ENCODE measurements at regions not wholly inside any gene's neighbourhood (a gene's known extent, or its start where the extent isn't known, plus 50 kb on each side); places are given as distances from the start of the nearest gene placed in this dataset.

DNA sequence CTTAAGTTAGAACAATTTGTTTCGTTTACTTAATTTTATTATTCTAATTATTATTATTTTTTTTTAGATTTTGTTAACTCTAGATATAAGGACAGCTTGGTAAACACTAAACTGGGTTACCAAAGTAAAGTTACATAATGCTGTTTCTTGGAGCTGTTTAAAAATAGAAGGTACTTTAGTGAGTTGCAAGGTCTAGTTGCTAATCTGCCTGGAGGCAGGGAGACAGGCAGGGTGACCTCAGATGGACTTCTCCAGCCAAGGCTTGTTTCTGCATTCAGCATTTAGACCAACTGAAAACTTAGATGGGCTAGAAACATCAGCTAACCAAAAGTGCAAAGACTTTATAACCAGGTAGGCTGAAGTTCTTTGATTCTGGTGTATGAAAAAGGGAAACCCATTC, 336.4 kb upstream of the GRM7 start:
- ATAC-seq, result no peak
- TF ChIP-seq ZNF565 (CRISPR knock-in tag; conservative IDR thresholded peaks at IDR 0.05; ENCODE audit: low read depth) (no peak), POU6F1 (CRISPR knock-in tag; IDR thresholded peaks at IDR 0.05; ENCODE audit: borderline replicate concordance, low read depth) (no peak), ZNF8 (CRISPR knock-in tag; IDR thresholded peaks at IDR 0.05) (no peak), ISL1 (CRISPR knock-in tag; IDR thresholded peaks at IDR 0.05) (no peak), TOX (CRISPR knock-in tag; IDR thresholded peaks at IDR 0.05; ENCODE audit: borderline replicate concordance) (no peak)
- TF ChIP-seq, protein P1, sequence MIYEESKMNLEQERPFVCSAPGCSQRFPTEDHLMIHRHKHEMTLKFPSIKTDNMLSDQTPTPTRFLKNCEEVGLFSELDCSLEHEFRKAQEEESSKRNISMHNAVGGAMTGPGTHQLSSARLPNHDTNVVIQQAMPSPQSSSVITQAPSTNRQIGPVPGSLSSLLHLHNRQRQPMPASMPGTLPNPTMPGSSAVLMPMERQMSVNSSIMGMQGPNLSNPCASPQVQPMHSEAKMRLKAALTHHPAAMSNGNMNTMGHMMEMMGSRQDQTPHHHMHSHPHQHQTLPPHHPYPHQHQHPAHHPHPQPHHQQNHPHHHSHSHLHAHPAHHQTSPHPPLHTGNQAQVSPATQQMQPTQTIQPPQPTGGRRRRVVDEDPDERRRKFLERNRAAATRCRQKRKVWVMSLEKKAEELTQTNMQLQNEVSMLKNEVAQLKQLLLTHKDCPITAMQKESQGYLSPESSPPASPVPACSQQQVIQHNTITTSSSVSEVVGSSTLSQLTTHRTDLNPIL (CRISPR knock-in tag; IDR thresholded peaks at IDR 0.05; ENCODE audit: low read depth), result no peak

DNA sequence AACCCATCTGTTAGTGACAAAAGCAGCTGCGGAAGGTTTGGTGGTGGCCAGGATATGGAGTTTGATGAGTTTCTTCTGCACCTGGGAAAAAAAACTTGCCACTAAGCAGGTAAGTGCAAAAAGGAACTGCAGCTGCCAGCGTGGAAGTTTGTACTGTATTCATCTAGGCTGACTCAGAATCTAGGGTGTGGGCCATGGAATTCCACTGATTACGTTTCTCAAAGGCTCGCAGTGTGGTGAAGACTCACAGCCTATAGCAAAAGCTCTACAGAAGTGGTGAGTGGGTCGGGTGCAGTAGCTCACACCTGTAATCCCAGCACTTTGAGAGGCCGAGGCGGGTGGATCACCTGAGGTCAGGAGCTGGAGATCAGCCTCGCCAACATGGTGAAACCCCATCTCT, 334.6 kb upstream of the GRM7 start:
- TF ChIP-seq, protein P1 (CRISPR knock-in tag; IDR thresholded peaks at IDR 0.05; ENCODE audit: low read depth), result no peak
- TF ChIP-seq PPARA (CRISPR knock-in tag; IDR thresholded peaks at IDR 0.05; ENCODE audit: borderline replicate concordance) (no peak), BACH2 (CRISPR knock-in tag; IDR thresholded peaks at IDR 0.05; ENCODE audit: borderline replicate concordance) (no peak), GLIS3 (CRISPR knock-in tag; IDR thresholded peaks at IDR 0.05) (no peak), ZFP30 (CRISPR knock-in tag; IDR thresholded peaks at IDR 0.05) (no peak), OSR1 (CRISPR knock-in tag; IDR thresholded peaks at IDR 0.05) (no peak), PATZ1 (CRISPR knock-in tag; IDR thresholded peaks at IDR 0.05; ENCODE audit: borderline replicate concordance) (no peak), RARB (CRISPR knock-in tag; IDR thresholded peaks at IDR 0.05) (no peak), TOX (CRISPR knock-in tag; IDR thresholded peaks at IDR 0.05; ENCODE audit: borderline replicate concordance) (no peak), ARNTL (CRISPR knock-in tag; IDR thresholded peaks at IDR 0.05; ENCODE audit: borderline replicate concordance, low read depth) (no peak), ZNF565 (CRISPR knock-in tag; conservative IDR thresholded peaks at IDR 0.05; ENCODE audit: low read depth) (no peak), CSDC2 (CRISPR knock-in tag; IDR thresholded peaks at IDR 0.05) (no peak), ZNF70 (CRISPR knock-in tag; IDR thresholded peaks at IDR 0.05) (no peak), ZC3H10 (CRISPR knock-in tag; IDR thresholded peaks at IDR 0.05) (no peak), SNAI2 (CRISPR knock-in tag; IDR thresholded peaks at IDR 0.05) (no peak), ZFP3 (CRISPR knock-in tag; IDR thresholded peaks at IDR 0.05) (no peak), TSHZ2 (CRISPR knock-in tag; IDR thresholded peaks at IDR 0.05) (no peak), TCF4 (CRISPR knock-in tag; IDR thresholded peaks at IDR 0.05; ENCODE audit: borderline replicate concordance) (no peak)
- TF ChIP-seq, protein P2, sequence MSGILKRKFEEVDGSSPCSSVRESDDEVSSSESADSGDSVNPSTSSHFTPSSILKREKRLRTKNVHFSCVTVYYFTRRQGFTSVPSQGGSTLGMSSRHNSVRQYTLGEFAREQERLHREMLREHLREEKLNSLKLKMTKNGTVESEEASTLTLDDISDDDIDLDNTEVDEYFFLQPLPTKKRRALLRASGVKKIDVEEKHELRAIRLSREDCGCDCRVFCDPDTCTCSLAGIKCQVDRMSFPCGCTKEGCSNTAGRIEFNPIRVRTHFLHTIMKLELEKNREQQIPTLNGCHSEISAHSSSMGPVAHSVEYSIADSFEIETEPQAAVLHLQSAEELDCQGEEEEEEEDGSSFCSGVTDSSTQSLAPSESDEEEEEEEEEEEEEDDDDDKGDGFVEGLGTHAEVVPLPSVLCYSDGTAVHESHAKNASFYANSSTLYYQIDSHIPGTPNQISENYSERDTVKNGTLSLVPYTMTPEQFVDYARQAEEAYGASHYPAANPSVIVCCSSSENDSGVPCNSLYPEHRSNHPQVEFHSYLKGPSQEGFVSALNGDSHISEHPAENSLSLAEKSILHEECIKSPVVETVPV (CRISPR knock-in tag; IDR thresholded peaks at IDR 0.05), result no peak
- ATAC-seq, result no peak
